ENCODE measurements at regions not wholly inside any gene's neighbourhood (a gene's known extent, or its start where the extent isn't known, plus 50 kb on each side); places are given as distances from the start of the nearest gene placed in this dataset.

DNA sequence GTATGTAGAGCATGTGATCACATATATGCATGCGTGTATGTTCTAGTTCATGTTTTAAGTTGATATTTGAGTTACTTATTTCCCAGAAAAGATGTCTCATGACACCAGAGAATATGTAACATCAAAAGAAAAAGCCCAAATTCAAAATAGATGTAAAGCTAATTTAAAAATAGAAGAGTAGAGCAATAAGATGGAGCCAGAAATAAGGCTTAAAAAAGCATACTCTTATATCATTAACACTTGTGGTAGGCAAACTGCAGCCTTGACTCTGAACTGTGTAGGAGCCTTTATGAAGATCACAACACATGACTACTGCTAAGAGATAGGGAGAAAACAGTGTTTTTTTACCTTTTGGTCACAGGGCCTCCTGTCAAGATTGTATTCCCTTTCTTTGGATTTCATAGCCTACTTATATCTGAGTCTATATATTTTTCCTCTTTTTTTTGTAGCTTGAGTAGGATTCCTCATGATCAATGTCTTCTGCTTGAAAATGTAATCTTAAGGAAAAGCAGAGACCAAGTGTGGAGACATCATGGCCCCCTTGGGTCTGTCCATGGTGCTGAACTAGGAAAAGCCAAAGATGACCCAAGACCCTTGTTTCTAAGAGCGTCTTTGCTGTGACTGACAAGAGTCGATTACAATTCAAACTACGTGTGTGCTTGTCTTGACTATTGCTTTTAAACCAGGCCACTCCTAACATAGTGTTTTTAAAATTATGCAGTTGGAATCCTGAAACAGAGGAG, 390.4 kb downstream of the SHISA9 start:
- TF ChIP-seq, protein P1, sequence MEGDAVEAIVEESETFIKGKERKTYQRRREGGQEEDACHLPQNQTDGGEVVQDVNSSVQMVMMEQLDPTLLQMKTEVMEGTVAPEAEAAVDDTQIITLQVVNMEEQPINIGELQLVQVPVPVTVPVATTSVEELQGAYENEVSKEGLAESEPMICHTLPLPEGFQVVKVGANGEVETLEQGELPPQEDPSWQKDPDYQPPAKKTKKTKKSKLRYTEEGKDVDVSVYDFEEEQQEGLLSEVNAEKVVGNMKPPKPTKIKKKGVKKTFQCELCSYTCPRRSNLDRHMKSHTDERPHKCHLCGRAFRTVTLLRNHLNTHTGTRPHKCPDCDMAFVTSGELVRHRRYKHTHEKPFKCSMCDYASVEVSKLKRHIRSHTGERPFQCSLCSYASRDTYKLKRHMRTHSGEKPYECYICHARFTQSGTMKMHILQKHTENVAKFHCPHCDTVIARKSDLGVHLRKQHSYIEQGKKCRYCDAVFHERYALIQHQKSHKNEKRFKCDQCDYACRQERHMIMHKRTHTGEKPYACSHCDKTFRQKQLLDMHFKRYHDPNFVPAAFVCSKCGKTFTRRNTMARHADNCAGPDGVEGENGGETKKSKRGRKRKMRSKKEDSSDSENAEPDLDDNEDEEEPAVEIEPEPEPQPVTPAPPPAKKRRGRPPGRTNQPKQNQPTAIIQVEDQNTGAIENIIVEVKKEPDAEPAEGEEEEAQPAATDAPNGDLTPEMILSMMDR (IDR thresholded peaks at IDR 0.05; ENCODE audit: borderline replicate concordance): no peak
- intact Hi-C loops (cut with micrococcal nuclease): no loop called here
- Histone ChIP-seq H3K4me3 (no peak overlapping the region), H3K36me3 (no peaks in the 10 kb centered on the region), H3K4me1 (no peaks in the 10 kb centered on the region), H3K27ac (replicated peaks) (no peak overlapping the region), H3K9me3 (replicated peaks) (no peaks in the 10 kb centered on the region), H3K27me3 (ENCODE audit: low read depth) (peaks cover 30% of the 10 kb centered on the region)
- DNase-seq: no peak

DNA sequence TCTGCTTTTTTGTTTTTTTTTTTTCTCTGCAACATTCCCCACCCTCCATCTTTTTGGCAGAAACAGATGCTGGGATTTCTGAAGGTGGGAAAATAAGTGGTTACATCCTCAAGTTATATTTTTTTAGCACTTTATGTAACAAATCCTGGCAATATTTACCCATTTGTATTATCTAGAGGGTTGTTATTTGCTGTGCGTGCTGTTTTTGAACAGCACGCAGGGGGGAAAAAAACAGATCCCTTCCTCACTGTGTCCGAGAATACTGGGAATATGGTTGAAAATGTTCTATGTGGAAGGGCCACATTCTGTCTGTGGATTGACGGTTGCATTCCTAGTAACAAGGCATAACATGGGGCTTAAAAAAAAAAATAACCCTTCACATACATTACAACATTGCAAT, 394.8 kb downstream of the SHISA9 start:
- intact Hi-C loops (cut with micrococcal nuclease): no loop called here
- Histone ChIP-seq H3K4me1 (no peaks in the 10 kb centered on the region), H3K9me3 (replicated peaks) (no peaks in the 10 kb centered on the region), H3K27me3 (ENCODE audit: low read depth) (peaks cover 31% of the 10 kb centered on the region), H3K36me3 (no peaks in the 10 kb centered on the region), H3K4me3 (no peak overlapping the region), H3K27ac (replicated peaks) (no peak overlapping the region)
- no peak for DNase-seq
- TF ChIP-seq, protein P1 (IDR thresholded peaks at IDR 0.05; ENCODE audit: borderline replicate concordance): no peak

GRCh38 chr16:13298666-13299065, 397.3 kb downstream of the SHISA9 start:
- no peak overlapping the region for H3K4me3 ChIP-seq
- peaks cover 49% of the 10 kb centered on the region for H3K27me3 ChIP-seq (ENCODE audit: low read depth)
- H3K36me3 ChIP-seq: no peaks in the 10 kb centered on the region
- DNase-seq: no peak
- H3K27ac ChIP-seq (replicated peaks): no peak overlapping the region
- TF ChIP-seq, protein P1 (IDR thresholded peaks at IDR 0.05; ENCODE audit: borderline replicate concordance): no peak
- intact Hi-C loops (cut with micrococcal nuclease): no loop called here
- H3K4me1 ChIP-seq: no peaks in the 10 kb centered on the region
- no peaks in the 10 kb centered on the region for H3K9me3 ChIP-seq (replicated peaks)

DNA sequence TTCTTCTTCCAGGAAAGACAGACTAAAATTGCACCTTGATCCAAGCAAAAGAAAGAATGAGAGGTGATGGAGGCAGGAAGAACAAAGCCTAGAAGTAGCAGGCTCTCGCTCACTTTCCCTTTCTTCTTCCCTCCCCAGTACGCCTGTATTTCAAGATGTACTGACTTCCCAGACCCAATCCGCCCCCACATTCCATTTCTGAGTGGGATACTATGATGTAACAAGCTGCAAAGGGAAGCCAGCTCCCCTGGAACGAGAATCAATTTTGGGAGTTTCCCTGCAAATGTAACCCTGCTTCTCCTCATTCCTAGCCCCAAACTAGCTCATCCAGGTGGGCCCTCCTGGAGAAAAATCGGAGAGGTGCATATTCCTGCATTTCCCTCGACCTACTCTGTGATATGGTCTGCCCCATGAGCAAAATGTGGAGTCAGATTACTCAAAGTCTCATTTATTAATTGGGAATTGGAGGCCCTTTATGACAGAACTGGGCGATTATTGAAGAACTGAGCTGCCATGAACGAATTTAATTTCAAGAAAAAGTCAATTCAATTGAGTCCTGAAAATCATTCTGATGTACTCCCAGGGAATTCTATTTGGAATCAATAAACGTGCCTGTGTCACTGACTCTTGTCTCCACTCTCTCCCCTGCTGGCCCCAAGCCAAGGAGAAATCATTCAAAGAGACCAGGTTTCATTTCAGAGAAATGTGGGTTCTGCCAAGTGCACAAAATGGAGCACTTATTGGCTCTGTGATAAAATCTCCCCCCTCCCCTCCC, 398.9 kb downstream of the SHISA9 start:
- no peak overlapping the region for H3K27ac ChIP-seq (replicated peaks)
- H3K9me3 ChIP-seq (replicated peaks): no peaks in the 10 kb centered on the region
- peaks cover 54% of the 10 kb centered on the region for H3K27me3 ChIP-seq (ENCODE audit: low read depth)
- no peak overlapping the region for H3K4me3 ChIP-seq
- no peak for DNase-seq
- no peaks in the 10 kb centered on the region for H3K4me1 ChIP-seq
- intact Hi-C loops (cut with micrococcal nuclease): no loop called here
- TF ChIP-seq, protein P1 (IDR thresholded peaks at IDR 0.05; ENCODE audit: borderline replicate concordance): no peak
- H3K36me3 ChIP-seq: no peaks in the 10 kb centered on the region

GRCh38 chr16:13305019-13305755, 403.8 kb downstream of the SHISA9 start:
- H3K36me3 ChIP-seq: no peaks in the 10 kb centered on the region
- H3K9me3 ChIP-seq (replicated peaks): no peaks in the 10 kb centered on the region
- intact Hi-C loops (cut with micrococcal nuclease): no loop called here
- DNase-seq: no peak
- H3K27me3 ChIP-seq (ENCODE audit: low read depth): peaks cover 29% of the 10 kb centered on the region
- H3K4me3 ChIP-seq: no peak overlapping the region
- TF ChIP-seq, protein P1 (IDR thresholded peaks at IDR 0.05; ENCODE audit: borderline replicate concordance): no peak
- no peak overlapping the region for H3K27ac ChIP-seq (replicated peaks)
- no peaks in the 10 kb centered on the region for H3K4me1 ChIP-seq
